GM21447 (cell line): ENCODE measurements at regions not wholly inside any gene's neighbourhood (a gene's known extent, or its start where the extent isn't known, plus 50 kb on each side); places are given as distances from the start of the nearest gene placed in this dataset.

Source experiments
- ATAC-seq: cut with Tn5 transposase; IDR thresholded peaks from one replicate; pipeline ENCODE4 v1.9.1; 2021; ENCODE audit not compliant: unreplicated experiment

- no peak for ATAC-seq
Measured at GRCh38 chr16:73615071-73615940, 567.4 kb upstream of the ZFHX3 start.

- ATAC-seq = no peak
Measured at GRCh38 chr16:73614131-73614530, 566.2 kb upstream of the ZFHX3 start.

GRCh38 chr16:73610605-73611156, 562.8 kb upstream of the ZFHX3 start:
- no peak for ATAC-seq

- no peak for ATAC-seq
Measured at GRCh38 chr16:73610160-73610559, 562.2 kb upstream of the ZFHX3 start.

- no peak for ATAC-seq
Measured at GRCh38 chr16:73608911-73609310, 561.0 kb upstream of the ZFHX3 start.

GRCh38 chr16:73605309-73605708, 557.4 kb upstream of the ZFHX3 start:
- ATAC-seq = no peak

GRCh38 chr16:73601911-73602310, 554.0 kb upstream of the ZFHX3 start:
- no peak for ATAC-seq

GRCh38 chr16:73599870-73600269, 551.9 kb upstream of the ZFHX3 start:
- no peak for ATAC-seq

GRCh38 chr16:73599351-73599750, 551.4 kb upstream of the ZFHX3 start:
- ATAC-seq = no peak

GRCh38 chr16:73584157-73584556, 536.2 kb upstream of the ZFHX3 start:
- no peak for ATAC-seq

GRCh38 chr16:73572135-73572828, 524.4 kb upstream of the ZFHX3 start:
- no peak for ATAC-seq

GRCh38 chr16:73569266-73569980, 521.5 kb upstream of the ZFHX3 start:
- ATAC-seq = no peak

- no peak for ATAC-seq
Measured at GRCh38 chr16:73568769-73569168, 520.8 kb upstream of the ZFHX3 start.

GRCh38 chr16:73565925-73566324, 518.0 kb upstream of the ZFHX3 start:
- ATAC-seq = no peak

GRCh38 chr16:73565263-73565662, 517.3 kb upstream of the ZFHX3 start:
- ATAC-seq = no peak

- ATAC-seq = no peak
Measured at GRCh38 chr16:73563709-73564108, 515.8 kb upstream of the ZFHX3 start.

- no peak for ATAC-seq
Measured at GRCh38 chr16:73560497-73560896, 512.6 kb upstream of the ZFHX3 start.

- no peak for ATAC-seq
Measured at GRCh38 chr16:73558219-73558618, 510.3 kb upstream of the ZFHX3 start.

- ATAC-seq = no peak
Measured at GRCh38 chr16:73553941-73554660, 506.2 kb upstream of the ZFHX3 start.

- ATAC-seq = no peak
Measured at GRCh38 chr16:73549984-73550631, 502.2 kb upstream of the ZFHX3 start.
